GM12891 (cell line): ENCODE measurements at regions not wholly inside any gene's neighbourhood (a gene's known extent, or its start where the extent isn't known, plus 50 kb on each side); places are given as distances from the start of the nearest gene placed in this dataset.

Experiments
- POLR2A ChIP-seq: IDR thresholded peaks from 2 replicates; pipeline ENCODE4 v1.6.1; 2011; ENCODE audit warnings: low read depth, low read length, control low read depth
- POLR2AphosphoS5 ChIP-seq: IDR thresholded peaks from 2 replicates; pipeline ENCODE4 v1.6.1; 2011; ENCODE audit warnings: low read depth, low read length, control low read depth
- SPI1 ChIP-seq: IDR thresholded peaks from 2 replicates; pipeline ENCODE4 v1.6.1; 2011; ENCODE audit warnings: low read depth, low read length, control low read depth
- TAF1 ChIP-seq: IDR thresholded peaks from 2 replicates; pipeline ENCODE4 v1.6.1; 2011; ENCODE audit warnings: low read depth, low read length, control low read depth

DNA sequence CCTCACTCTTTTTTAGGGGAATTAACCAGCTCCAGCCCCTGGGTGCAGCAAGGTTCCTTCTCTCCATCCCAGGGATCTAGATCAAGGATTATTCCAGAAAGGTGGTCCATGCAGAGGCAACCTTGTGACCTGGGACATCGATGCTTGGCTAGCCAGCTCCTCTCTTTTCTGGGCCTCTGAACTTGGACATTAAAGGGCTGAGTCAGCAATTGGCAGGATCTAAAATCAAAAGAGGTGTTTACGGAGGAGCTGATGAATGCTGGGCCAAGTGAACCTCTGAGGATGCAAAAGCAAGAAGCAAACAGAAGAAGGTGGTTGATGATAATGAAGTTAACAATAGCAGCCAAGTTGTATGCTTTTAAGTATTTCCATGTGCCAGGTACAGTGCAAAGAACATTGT, 207.0 kb downstream of the MAF start:
- TF ChIP-seq POLR2A (no peak), POLR2AphosphoS5 (no peak), SPI1 (no peak), TAF1 (no peak)
